OCI-M1 (cell line): ENCODE measurements at regions not wholly inside any gene's neighbourhood (a gene's known extent, or its start where the extent isn't known, plus 50 kb on each side); places are given as distances from the start of the nearest gene placed in this dataset.

Source experiments
- DNase-seq: peaks from one replicate; lab custom pipeline; 2025; lab: John Stamatoyannopoulos, UW

DNA sequence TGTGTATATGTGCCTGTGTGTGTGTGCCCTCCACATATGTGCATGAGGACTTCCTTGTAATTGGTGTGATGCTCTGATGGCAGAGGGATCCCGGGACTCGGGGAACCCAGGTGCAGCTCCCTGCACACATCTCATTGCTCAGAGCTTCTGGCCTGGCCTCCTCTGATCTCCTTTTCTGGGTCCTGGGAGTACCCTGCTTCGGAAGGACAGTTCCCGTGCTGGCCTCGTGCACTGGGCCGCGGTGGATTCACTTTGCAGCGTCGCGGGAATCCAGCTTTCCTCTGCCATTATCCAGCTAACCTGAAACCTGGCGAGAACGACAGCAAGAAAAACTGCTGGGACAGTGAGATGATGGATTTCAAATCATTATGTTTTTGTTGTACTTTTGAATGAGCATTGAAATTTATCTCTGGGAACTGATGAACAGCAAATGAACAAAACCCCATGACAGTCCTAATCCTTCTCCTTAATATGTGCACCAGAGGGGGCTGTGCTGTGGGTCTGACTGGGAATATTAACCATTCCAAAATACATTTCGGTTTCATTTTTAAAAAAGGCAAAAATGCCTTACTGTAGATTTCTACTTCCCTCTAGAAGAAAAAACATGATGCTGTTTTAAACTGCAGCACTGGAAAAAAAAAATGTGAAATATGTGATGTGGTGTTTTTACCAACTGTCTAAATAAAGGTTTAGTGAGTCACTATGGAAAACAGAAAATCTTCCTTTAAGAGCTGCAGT, 78.2 kb downstream of the PTGR3 start:
- DNase-seq = peak; percentile 8

DNA sequence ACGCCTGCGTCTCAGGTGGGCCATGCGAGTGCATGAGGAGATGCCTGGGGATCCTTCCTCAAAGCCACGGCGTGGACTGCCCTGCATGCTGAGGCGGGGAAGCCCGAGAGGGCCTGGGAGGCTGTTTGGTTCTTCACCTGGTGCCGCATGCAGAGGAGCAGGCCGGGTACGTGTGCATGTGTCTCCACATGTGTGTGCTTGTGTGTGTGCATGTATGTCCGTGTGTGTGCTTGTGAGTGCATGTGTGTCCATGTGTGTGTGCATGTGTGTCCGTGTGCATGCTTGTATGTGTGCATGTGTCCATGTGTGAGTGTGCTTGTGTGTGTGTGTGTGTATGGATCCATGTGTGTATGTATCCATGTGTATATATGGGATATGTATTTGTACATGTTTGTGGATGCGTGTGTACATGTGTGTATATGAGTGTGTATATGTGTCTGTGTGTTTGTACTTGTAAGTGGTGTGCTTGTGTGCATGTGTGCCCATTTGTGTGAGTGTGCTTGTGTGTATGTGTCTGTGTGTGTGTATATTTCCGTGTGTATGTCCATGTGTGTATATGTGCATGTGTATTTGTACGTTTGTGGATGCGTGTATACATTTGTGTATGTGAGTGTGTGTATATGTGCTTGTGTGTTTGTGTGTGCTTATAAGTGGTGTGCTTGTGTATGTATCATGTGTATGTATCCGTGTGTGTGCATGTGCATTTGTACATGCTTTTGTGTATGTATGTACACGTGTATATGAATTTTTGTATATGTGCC, 79.0 kb downstream of the PTGR3 start:
- no peak for DNase-seq

DNA sequence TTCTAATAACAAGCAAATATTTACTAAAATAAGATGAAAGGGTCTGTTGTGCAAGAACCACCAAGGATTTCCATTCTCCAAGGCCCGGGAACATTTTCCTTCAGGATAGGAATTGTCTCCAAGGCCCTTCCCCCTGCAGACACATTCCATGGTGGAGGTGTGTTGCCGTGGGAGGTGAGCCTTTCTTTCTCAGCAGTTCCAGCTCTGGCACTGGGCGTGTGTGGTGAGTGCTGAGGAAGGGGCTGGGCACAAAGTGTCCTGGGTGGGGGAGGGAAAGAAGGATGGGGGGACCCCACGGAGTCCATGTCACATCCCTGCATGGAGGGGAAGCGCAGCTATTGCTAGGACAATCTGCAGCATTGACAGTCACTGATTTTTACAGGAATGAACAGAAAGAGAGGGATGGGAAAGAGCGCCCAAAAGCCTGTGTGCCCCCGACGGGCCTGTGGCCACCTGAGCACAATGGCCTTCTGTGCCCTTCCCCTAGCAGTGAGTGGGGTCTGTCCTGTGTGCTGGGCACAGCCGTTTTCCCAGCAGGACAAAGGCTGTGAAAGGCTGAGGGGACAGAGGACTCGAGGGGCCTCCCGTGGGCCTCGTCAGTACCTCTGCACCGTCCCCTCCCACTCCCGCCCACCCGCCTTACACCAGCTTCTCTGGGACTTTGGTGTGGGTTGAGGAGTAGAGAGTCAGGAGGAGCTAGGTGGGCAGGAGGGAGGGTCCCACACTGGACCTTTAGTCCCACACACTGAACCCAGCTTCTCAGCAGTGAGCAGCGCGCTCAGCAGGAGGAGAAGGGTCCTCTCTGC, 79.8 kb downstream of the PTGR3 start:
- no peak for DNase-seq

DNA sequence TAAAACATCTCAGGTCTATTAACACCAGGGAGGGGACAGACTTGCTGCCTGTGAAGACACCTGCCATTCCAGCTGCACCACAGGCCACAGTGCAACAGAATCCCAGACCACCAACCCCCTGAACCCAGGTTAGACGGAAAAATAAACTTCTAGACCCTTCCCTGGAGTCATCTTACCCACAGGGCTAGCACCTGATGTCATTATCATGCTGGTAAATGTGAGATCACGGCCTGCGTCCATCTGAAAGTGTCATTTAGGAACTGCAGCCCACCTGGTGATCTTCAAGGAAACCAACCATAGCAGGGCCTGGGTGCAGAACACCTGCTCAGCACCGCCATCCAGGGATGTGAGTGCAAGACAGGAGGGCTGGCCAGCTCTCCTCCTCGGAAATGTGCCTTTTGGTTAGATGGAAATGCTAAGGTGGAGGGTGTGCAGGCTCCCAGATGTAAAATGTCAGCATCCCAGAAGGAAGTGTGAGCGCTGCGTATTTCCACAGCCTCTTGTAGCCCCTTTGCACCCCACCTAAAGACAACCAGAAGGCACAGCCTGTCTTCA, 80.8 kb downstream of the PTGR3 start:
- no peak for DNase-seq

DNA sequence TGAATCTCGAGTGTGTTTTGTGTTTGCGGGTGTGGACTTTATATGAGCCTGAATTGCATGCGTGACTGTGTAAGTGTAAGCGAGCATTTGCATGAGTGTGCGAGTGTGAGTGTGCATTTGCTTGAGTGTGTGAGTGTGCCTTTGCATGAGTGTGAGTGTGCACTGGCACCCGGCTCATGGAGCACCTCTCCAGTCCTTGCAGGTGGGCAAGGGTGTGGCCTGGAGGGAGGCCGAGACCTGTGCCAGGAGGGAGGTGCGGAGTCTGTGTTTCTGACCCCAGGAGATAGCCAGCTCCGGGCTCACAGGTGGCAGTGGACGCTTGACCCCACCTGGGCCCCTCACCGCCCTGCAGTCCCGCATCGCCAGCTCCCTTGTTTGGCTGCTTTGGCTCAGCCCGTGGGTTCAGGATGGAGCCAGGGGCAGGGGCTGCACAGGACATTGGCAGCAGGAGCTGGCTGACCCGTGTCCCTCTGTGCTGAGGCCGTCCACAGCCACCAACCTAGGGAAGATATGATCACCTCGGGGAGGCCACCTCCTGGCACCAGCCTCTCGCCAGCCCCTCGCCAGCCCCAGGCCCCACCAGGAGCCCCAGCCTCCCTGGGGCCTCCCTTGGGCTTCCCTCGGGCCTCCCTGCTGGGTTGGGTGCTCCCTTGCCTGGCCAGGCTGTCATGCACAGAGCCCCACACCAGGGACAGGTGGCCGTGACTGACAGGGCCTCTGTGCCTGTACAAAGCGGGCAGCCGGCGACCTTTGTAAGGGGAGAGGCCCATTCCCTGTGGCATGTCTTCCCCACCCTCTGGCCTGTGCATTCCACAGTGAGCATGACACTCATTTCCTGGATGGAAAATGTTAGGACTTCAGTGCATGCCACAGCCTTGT, 81.6 kb downstream of the PTGR3 start:
- no peak for DNase-seq

DNA sequence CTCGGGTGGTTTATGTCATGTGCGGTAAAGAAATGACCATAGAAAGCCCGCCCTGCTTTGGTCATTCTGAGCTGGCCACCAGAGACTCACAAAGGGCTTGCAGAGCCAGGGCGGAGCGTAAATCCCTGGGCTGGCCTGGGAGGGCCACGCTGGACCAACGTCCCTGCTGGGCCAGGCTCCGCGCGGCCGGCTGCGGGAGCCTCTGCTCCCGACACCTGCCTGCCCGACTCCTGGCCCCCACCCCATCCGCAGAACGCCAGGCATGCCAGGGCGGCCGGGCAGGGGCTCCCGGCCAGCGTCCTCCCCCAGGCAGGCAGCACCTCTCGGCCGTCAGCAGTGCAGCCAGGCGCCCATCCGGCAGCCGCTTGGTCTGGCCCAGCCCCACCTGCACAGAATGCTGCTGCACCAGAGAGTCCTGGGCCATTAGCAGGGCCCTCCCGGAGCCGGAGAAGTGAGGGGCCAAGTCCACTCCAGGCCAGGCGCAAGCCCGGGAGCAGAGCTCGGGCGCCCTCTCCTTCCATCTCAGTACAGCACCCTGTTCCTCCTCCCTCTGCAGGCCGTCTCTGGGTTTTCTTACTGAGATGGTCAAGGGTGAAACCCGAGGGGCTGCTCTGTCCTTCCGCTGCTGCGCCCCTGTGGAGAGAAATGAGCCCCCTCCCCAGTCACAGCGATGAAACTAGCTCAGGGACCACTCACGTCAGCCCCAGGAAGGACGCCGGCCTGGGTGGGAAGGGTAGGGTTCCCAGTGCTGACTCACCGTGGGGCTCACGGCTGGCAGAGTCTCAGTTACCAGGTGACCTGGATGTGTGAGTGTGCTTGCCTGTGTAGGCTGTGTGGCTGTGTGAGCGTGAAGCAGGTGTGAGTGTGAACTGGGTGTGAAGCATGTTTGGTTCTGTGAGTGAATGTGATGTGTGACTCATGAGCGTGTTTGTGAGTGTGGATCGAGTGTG, 83.3 kb downstream of the PTGR3 start:
- DNase-seq = no peak

DNA sequence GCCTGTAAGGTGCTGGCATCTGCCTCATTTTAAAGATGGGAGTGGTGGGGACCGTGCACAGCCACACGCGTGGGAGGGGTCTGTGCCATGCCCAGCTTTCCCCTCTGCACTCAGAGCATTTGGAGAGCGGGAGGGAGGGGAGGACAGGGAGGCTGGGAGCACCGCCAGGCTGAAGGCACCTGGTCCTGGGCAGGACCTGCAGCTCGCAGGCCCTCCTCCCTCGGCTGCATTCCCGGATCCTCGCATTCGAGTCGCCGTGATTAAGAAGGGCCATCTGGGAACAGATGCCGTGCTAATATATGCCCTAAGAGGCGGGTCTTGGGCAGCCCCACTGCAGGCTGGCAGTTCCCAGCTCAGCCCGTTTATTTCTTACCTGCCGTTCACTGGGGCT, 84.0 kb downstream of the PTGR3 start:
- no peak for DNase-seq

DNA sequence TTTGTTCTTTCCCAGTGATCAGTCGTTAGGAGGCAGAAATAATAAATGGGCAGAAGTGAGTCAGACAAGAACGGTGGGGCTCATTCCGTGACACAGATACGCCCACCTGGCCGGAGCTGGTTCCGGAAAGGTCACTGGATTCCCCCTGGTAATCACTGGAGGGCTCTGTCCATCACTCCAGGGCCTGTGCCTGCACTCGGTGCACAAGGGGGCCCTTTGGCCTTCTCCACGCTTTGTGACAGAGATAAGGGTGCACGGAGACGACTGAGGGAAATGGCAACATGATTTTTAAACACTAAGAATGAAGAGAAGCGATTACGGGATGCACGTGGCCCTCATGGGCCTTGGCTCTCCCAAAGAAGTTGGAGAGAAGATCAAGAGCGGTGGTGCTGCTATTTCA, 84.4 kb downstream of the PTGR3 start:
- DNase-seq = no peak

DNA sequence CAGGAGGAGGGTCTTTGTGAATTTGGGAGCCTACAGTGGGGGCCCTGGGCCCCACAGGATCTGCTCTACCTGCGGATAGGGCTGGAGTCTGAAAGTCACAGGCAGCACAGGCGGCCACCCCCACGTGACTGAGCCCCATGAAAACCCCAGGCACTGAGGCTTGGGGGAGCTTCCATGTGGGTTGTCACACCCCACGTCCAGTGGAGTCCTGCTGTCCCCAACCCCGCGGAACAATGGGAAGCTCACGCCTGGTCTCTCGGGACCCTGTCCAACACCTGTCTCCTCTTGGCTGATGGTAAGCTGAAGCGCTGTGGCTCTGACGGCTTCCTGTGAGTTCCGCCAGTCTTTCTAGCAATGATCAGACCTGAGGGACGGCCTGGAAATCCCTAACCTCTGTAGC, 85.8 kb downstream of the PTGR3 start:
- DNase-seq = no peak

DNA sequence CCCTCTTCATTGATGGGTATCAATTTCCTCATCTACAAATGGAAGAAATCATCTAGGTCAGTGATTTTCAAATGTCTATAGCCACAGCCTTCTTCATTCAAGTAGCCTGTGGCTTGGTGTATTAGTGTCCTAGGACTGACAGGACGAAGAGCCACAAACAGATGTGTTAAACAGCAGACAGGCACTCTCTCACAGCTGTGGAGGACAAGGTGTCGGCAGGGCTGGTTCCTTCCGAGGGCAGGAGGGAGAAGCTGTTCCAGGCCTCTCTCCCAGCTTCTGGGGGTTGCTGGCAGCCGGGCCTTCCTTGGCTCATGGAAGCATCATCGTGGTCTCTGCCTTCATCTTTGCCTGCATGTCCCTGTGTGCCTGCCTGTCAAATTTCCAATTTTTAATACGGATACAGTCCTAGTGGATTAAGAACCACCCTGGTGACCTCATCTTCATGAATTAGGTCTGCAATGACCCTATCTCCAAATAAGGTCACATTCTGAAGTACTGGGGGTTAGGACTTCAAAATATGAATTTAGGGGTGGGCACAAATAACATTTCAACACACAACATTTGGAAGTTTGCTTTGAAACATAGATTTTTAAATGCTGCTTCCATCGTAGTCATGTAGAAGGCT, 86.5 kb downstream of the PTGR3 start:
- no peak for DNase-seq

DNA sequence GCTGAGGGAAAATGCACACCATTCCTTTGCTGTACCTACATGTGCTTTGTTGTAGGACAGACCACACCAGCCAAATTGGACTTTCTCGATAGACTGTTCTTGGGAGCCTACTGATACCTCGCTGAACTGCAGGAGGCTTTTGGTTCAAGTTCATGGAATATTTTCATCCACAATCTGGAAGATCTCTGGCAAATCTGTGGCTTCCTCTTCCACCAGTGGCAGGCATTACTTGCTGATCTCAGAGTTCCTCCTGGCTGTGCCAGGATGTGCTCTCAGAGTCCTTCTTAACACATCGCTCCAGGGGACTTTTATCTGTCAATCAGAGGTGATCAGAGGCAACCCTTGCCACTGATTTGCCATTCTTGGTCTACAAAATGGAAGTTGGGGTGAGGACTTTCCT, 87.7 kb downstream of the PTGR3 start:
- DNase-seq = no peak

DNA sequence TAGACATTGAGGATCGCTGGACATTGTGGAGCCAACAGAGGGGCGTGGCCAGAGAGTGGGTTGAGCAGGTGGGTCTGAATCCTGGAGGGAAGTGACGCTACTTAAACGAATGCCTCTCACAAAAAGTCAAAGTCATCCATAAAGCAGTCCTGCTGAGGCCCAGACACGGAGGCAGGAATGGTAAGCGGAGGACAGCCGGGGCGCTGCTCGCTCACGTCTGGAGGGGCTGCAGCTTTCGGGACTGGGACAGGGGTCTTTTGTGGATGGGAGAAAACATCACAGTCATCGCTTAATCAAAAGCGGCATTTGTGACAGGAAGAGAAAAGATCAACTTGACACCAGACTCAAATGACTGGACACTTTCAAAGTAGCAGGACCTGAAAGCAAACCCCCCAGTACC, 88.4 kb downstream of the PTGR3 start:
- no peak for DNase-seq

DNA sequence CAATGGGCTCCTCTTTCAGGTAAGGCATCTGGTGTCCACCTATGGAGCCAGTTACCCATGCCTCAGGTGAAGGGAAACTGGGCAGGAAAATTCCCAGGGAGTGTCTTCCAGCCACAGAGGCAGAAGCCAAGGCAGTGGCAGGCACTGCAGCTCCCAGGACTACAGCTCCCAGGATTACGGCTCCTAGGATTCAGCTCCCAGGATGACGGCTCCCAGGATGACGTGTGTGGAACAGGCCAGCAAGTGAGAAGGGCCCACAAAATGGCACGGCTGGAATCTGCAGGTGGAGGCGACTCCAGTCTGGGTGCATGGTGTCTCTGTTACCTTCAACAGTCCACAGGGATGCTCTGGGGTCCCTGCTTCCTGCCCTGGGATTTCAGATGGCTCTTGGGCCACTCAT, 92.1 kb downstream of the PTGR3 start:
- no peak for DNase-seq

DNA sequence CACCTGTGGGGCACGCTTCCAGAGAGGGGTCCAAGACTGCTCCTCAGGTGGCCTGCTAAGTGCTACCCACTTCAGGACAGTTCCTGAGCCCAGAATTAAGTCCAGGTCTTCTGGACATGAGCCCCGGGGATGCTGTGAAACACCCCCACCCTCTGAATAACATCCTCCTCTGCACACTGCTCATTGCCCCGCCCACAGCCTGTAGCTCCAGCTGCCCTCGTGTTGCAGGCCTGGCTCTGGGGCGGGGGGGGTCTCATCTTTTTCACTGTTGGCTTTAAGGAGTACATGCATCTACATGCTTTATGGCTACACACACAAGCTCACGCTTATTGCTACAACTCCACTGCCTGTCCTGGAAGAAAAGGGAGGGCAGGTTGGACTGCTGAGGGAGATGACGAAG, 92.8 kb downstream of the PTGR3 start:
- no peak for DNase-seq

DNA sequence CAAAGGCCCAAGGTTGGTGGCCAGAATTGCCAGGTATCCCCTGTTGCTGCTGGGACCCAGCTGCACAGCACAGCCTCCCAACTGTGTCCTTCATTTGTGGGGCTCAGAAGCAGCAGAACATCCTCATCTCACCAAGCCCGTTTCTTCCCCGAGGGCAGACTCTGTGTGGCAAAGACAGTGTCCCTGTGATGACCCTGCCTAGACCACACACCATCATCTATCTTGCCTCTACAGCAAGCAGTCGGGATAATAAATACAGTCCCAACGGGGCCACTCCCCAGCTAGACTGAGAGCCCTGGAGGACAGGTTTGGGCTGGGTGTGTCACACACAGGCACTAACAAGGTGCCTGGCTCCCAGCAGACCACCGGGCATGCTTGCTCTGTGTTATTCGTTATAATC, 93.4 kb downstream of the PTGR3 start:
- no peak for DNase-seq
